ENCODE measurements at regions not wholly inside any gene's neighbourhood (a gene's known extent, or its start where the extent isn't known, plus 50 kb on each side); places are given as distances from the start of the nearest gene placed in this dataset.

DNA sequence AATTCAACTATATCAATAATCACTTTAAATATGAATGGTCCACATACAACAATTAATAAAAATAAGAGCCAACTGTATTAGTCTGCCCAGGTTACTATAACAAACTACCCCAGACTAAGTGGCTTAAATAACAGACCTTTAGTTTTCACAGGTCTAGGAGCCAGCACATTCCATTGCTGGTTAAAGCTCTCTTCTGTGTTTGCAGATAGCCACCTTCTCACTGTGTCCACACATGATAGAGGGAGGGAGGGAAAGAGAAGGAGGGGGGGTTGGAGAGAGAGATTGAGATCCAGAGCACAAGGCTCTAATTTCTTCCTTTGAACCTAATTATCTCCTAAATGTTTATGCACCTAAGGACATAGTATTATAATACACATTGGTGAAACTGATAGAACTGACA lies 267.8 kb upstream of the NXPH2 start:
- DNase-seq, result no peak
- Histone ChIP-seq H3K9me2 (no peaks in the 10 kb centered on the region; the same call in 1 of the 2 replicates), H3K9ac (no peak overlapping the region), H3K79me2 (ENCODE audit: insufficient read depth) (no peaks in the 10 kb centered on the region), H3K9me3 (no peaks in the 10 kb centered on the region), H4K20me1 (ENCODE audit: insufficient read depth) (no peaks in the 10 kb centered on the region), H3K4me1 (ENCODE audit: control insufficient read depth in 1 of 2, insufficient read depth in 2 of 2, low read depth in 1 of 2, low read length in 1 of 2) (no peaks in the 10 kb centered on the region; a peak in 1 of 4 replicates), H3K27ac (ENCODE audit: low read depth in 2 of 2, low read length in 1 of 2) (no peak overlapping the region), H3K4me3 (ENCODE audit: low read depth in 2 of 2, low read length in 1 of 2) (no peak overlapping the region), H3K4me2 (no peak overlapping the region), H3K36me3 (replicated peaks in 1 of 2; ENCODE audit: control insufficient read depth in 1 of 2, insufficient read depth in 2 of 2, low read length in 1 of 2) (no peaks in the 10 kb centered on the region), H3K27me3 (ENCODE audit: insufficient read depth) (no peaks in the 10 kb centered on the region), H3F3A (replicated peaks; ENCODE audit: insufficient read depth) (no peaks in the 10 kb centered on the region), H2AFZ (ENCODE audit: low read depth) (no peak overlapping the region)
- ChIA-PET CTCF (no interaction called here), POLR2A (no interaction called here)
- TF ChIP-seq YY1 (IDR thresholded peaks at IDR 0.05; ENCODE audit: low read depth), result no peak
- no peak for TF ChIP-seq SMC3 (IDR thresholded peaks at IDR 0.05; ENCODE audit: low read depth, low read length)
- TF ChIP-seq MEF2A (IDR thresholded peaks at IDR 0.05; ENCODE audit: borderline replicate concordance, low read depth), result no peak
- TF ChIP-seq, protein P1, sequence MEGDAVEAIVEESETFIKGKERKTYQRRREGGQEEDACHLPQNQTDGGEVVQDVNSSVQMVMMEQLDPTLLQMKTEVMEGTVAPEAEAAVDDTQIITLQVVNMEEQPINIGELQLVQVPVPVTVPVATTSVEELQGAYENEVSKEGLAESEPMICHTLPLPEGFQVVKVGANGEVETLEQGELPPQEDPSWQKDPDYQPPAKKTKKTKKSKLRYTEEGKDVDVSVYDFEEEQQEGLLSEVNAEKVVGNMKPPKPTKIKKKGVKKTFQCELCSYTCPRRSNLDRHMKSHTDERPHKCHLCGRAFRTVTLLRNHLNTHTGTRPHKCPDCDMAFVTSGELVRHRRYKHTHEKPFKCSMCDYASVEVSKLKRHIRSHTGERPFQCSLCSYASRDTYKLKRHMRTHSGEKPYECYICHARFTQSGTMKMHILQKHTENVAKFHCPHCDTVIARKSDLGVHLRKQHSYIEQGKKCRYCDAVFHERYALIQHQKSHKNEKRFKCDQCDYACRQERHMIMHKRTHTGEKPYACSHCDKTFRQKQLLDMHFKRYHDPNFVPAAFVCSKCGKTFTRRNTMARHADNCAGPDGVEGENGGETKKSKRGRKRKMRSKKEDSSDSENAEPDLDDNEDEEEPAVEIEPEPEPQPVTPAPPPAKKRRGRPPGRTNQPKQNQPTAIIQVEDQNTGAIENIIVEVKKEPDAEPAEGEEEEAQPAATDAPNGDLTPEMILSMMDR (IDR thresholded peaks at IDR 0.05), result no peak
- no peak for TF ChIP-seq EP300 (IDR thresholded peaks at IDR 0.05; ENCODE audit: borderline replicate concordance in 1 of 2, low read depth in 1 of 2, low read length in 1 of 2)
- no peak for TF ChIP-seq NRF1 (IDR thresholded peaks at IDR 0.05; ENCODE audit: low read depth, low read length)
- TF ChIP-seq POLR2AphosphoS5 (IDR thresholded peaks at IDR 0.05; ENCODE audit: low read depth, low read length), result no peak
- TF ChIP-seq TCF12 (IDR thresholded peaks at IDR 0.05), result no peak
- TF ChIP-seq, protein P2, sequence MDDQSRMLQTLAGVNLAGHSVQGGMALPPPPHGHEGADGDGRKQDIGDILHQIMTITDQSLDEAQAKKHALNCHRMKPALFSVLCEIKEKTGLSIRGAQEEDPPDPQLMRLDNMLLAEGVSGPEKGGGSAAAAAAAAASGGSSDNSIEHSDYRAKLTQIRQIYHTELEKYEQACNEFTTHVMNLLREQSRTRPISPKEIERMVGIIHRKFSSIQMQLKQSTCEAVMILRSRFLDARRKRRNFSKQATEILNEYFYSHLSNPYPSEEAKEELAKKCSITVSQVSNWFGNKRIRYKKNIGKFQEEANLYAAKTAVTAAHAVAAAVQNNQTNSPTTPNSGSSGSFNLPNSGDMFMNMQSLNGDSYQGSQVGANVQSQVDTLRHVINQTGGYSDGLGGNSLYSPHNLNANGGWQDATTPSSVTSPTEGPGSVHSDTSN (IDR thresholded peaks at IDR 0.05), result no peak

DNA sequence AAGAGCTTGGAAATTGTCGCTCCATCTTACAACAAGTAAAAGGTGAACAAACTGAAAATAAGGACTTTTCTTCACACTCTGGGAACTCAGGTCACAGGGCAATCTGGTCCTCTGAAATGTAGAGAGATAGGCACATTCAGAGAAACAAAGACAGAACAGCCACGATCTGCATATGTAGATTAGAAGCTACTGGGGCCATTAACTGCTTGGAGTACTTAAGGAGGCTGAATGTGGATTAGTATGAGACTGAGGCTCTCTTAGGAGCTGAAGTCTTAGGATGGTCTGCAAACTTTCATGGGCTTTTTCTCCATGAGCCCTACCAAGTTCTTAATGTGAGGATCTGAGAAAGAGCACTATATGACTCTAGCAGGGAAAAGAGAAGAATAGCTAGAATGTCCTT lies 265.3 kb upstream of the NXPH2 start:
- Histone ChIP-seq H3K9me2 (no peaks in the 10 kb centered on the region; the same call in 1 of the 2 replicates), H3F3A (replicated peaks; ENCODE audit: insufficient read depth) (no peaks in the 10 kb centered on the region), H3K4me1 (ENCODE audit: control insufficient read depth in 1 of 2, insufficient read depth in 2 of 2, low read depth in 1 of 2, low read length in 1 of 2) (no peaks in the 10 kb centered on the region; a peak in 1 of 4 replicates), H3K4me2 (no peak overlapping the region), H3K79me2 (ENCODE audit: insufficient read depth) (no peaks in the 10 kb centered on the region), H3K9ac (no peak overlapping the region), H3K36me3 (replicated peaks in 1 of 2; ENCODE audit: control insufficient read depth in 1 of 2, insufficient read depth in 2 of 2, low read length in 1 of 2) (no peaks in the 10 kb centered on the region), H2AFZ (ENCODE audit: low read depth) (no peak overlapping the region), H3K27me3 (ENCODE audit: insufficient read depth) (no peaks in the 10 kb centered on the region), H3K27ac (ENCODE audit: low read depth in 2 of 2, low read length in 1 of 2) (no peak overlapping the region), H3K9me3 (no peaks in the 10 kb centered on the region), H3K4me3 (ENCODE audit: low read depth in 2 of 2, low read length in 1 of 2) (no peak overlapping the region), H4K20me1 (ENCODE audit: insufficient read depth) (no peaks in the 10 kb centered on the region)
- no peak for DNase-seq
- WGBS (ENCODE audit: low lambda C conversion rate), result 25% methylated on average over 2 of the region's 2 CpGs
- TF ChIP-seq CHD2 (IDR thresholded peaks at IDR 0.05; ENCODE audit: low read length, partially characterized antibody) (no peak), SMC3 (IDR thresholded peaks at IDR 0.05; ENCODE audit: low read depth, low read length) (no peak), RXRA (IDR thresholded peaks at IDR 0.05; ENCODE audit: borderline replicate concordance, low read depth) (no peak), TEAD4 (IDR thresholded peaks at IDR 0.05; ENCODE audit: borderline replicate concordance, insufficient read depth) (no peak), EP300 (IDR thresholded peaks at IDR 0.05; ENCODE audit: borderline replicate concordance in 1 of 2, low read depth in 1 of 2, low read length in 1 of 2) (no peak), NFIC (IDR thresholded peaks at IDR 0.05; ENCODE audit: borderline replicate concordance) (no peak), RAD21 (IDR thresholded peaks at IDR 0.05; ENCODE audit: low read length) (no peak), GATA2 (CRISPR knock-in tag; IDR thresholded peaks at IDR 0.05) (no peak), YY1 (IDR thresholded peaks at IDR 0.05; ENCODE audit: low read depth) (no peak), MXI1 (IDR thresholded peaks at IDR 0.05; ENCODE audit: low read depth, low read length) (no peak), FOXM1 (IDR thresholded peaks at IDR 0.05; ENCODE audit: low read depth) (no peak), JUND (IDR thresholded peaks at IDR 0.05) (no peak), FOSL2 (IDR thresholded peaks at IDR 0.05; ENCODE audit: borderline replicate concordance, low read depth) (no peak)
- TF ChIP-seq, protein P3, sequence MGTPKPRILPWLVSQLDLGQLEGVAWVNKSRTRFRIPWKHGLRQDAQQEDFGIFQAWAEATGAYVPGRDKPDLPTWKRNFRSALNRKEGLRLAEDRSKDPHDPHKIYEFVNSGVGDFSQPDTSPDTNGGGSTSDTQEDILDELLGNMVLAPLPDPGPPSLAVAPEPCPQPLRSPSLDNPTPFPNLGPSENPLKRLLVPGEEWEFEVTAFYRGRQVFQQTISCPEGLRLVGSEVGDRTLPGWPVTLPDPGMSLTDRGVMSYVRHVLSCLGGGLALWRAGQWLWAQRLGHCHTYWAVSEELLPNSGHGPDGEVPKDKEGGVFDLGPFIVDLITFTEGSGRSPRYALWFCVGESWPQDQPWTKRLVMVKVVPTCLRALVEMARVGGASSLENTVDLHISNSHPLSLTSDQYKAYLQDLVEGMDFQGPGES (IDR thresholded peaks at IDR 0.05; ENCODE audit: low read depth, low read length), result no peak
- TF ChIP-seq, protein P2 (IDR thresholded peaks at IDR 0.05), result no peak
- TF ChIP-seq, protein P4, sequence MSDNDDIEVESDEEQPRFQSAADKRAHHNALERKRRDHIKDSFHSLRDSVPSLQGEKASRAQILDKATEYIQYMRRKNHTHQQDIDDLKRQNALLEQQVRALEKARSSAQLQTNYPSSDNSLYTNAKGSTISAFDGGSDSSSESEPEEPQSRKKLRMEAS (IDR thresholded peaks at IDR 0.05; ENCODE audit: low read depth), result no peak
- ChIA-PET POLR2A (no interaction called here), CTCF (interaction anchor here (0.5 to 0.9 kb wide), 3 partner anchors 14 to 1526 kb away, joined by 3 read pairs; no protein-coding TSS in a partner anchor)

Measured in SK-N-SH (cell line).